ENCODE measurements at regions not wholly inside any gene's neighbourhood (a gene's known extent, or its start where the extent isn't known, plus 50 kb on each side); places are given as distances from the start of the nearest gene placed in this dataset.

DNA sequence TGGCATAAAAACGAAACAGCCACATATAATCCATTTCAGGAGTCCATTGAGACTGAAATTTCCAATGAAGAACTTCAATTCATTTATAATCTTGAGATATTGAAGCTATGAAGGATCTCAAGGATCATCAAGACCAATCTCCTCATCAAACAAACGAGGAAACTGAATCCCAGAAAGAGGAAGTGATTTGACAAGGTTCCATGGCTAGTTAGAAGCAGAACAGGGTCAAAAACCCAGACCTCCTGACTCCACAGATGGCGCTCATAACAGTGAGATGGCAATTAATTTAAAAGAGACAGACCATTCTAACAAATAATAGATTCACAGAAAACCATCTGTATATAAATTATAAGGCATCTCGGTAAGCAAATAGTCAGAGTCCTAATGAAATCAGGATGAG is 229.7 kb downstream of the KCTD12 start:
- Histone ChIP-seq H3K27me3 (ENCODE audit: control insufficient read depth, extremely low read depth, insufficient read depth, low read length) (no peaks in the 10 kb centered on the region), H3K9ac (ENCODE audit: control insufficient read depth, extremely low read depth, insufficient read depth, low read length) (no peak overlapping the region), H3K36me3 (ENCODE audit: control insufficient read depth in 2 of 2, extremely low read depth in 1 of 2, insufficient read depth in 2 of 2, low read length in 2 of 2) (no peaks in the 10 kb centered on the region), H3K27ac (ENCODE audit: control insufficient read depth, insufficient read depth, low read length) (no peak overlapping the region), H3K79me2 (ENCODE audit: control insufficient read depth, insufficient read depth, low read length) (no peaks in the 10 kb centered on the region), H3K4me3 (ENCODE audit: control insufficient read depth in 2 of 3, extremely low read depth in 1 of 3, insufficient read depth in 2 of 3, low read depth in 1 of 3, low read length in 3 of 3) (no peak overlapping the region), H3K4me2 (ENCODE audit: control insufficient read depth, extremely low read depth, insufficient read depth, low read depth, low read length) (no peak overlapping the region), H3K9me3 (ENCODE audit: control insufficient read depth, low read depth, low read length) (no peaks in the 10 kb centered on the region), H4K20me1 (ENCODE audit: control insufficient read depth, extremely low read depth, insufficient read depth, low read length) (no peaks in the 10 kb centered on the region), H2AFZ (ENCODE audit: control insufficient read depth, low read length) (no peak overlapping the region), H3K9me1 (ENCODE audit: control insufficient read depth, extremely low read depth, insufficient read depth, low read length) (no peaks in the 10 kb centered on the region), H3K4me1 (ENCODE audit: control insufficient read depth, extremely low read depth, insufficient read depth, low read length) (no peaks in the 10 kb centered on the region)
- FAIRE-seq (no peak), DNase-seq (ENCODE audit: low read depth, low spot score) (no peak)
- dilution Hi-C loops (cut with MboI; ENCODE audit: extremely low pct_ligation_motif_present, low sequenced_read_pairs), result no loop called here
- TF ChIP-seq, protein P1, sequence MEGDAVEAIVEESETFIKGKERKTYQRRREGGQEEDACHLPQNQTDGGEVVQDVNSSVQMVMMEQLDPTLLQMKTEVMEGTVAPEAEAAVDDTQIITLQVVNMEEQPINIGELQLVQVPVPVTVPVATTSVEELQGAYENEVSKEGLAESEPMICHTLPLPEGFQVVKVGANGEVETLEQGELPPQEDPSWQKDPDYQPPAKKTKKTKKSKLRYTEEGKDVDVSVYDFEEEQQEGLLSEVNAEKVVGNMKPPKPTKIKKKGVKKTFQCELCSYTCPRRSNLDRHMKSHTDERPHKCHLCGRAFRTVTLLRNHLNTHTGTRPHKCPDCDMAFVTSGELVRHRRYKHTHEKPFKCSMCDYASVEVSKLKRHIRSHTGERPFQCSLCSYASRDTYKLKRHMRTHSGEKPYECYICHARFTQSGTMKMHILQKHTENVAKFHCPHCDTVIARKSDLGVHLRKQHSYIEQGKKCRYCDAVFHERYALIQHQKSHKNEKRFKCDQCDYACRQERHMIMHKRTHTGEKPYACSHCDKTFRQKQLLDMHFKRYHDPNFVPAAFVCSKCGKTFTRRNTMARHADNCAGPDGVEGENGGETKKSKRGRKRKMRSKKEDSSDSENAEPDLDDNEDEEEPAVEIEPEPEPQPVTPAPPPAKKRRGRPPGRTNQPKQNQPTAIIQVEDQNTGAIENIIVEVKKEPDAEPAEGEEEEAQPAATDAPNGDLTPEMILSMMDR (optimal IDR thresholded peaks at IDR 0.05 in 1 of 3, IDR thresholded peaks at IDR 0.05 in 1 of 3, conservative IDR thresholded peaks at IDR 0.05 in 1 of 3; ENCODE audit: extremely low read depth in 1 of 3, insufficient read depth in 2 of 3, low read length in 3 of 3), result no peak
- no peak for TF ChIP-seq EZH2 (IDR thresholded peaks at IDR 0.05; ENCODE audit: low read length)

DNA sequence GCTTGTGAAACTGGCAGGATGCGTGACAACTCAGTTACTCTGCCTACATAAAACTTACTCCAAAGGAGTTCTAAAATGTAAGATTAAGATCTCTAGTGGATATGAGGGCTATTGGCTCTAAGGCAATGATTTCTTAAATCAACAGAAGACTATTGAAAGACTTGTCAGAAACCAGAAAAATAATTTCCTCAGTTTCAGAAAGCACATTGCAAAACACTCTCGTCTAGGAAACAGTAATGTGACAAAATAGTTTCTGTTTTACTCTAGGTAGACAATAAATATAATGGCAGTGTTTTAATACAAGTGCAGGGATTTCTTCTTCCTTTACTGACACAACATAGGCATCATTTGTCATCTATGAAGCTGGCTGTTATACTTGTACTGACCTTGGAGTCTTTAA is 230.1 kb downstream of the KCTD12 start:
- Histone ChIP-seq H3K4me1 (ENCODE audit: control insufficient read depth, extremely low read depth, insufficient read depth, low read length) (no peaks in the 10 kb centered on the region), H3K4me2 (ENCODE audit: control insufficient read depth, extremely low read depth, insufficient read depth, low read depth, low read length) (no peak overlapping the region), H2AFZ (ENCODE audit: control insufficient read depth, low read length) (no peak overlapping the region), H3K9me1 (ENCODE audit: control insufficient read depth, extremely low read depth, insufficient read depth, low read length) (no peaks in the 10 kb centered on the region), H3K9me3 (ENCODE audit: control insufficient read depth, low read depth, low read length) (no peaks in the 10 kb centered on the region), H3K4me3 (ENCODE audit: control insufficient read depth in 2 of 3, extremely low read depth in 1 of 3, insufficient read depth in 2 of 3, low read depth in 1 of 3, low read length in 3 of 3) (no peak overlapping the region), H3K27me3 (ENCODE audit: control insufficient read depth, extremely low read depth, insufficient read depth, low read length) (no peaks in the 10 kb centered on the region), H3K27ac (ENCODE audit: control insufficient read depth, insufficient read depth, low read length) (no peak overlapping the region), H4K20me1 (ENCODE audit: control insufficient read depth, extremely low read depth, insufficient read depth, low read length) (no peaks in the 10 kb centered on the region), H3K9ac (ENCODE audit: control insufficient read depth, extremely low read depth, insufficient read depth, low read length) (no peak overlapping the region), H3K79me2 (ENCODE audit: control insufficient read depth, insufficient read depth, low read length) (no peaks in the 10 kb centered on the region), H3K36me3 (ENCODE audit: control insufficient read depth in 2 of 2, extremely low read depth in 1 of 2, insufficient read depth in 2 of 2, low read length in 2 of 2) (no peaks in the 10 kb centered on the region)
- TF ChIP-seq EZH2 (IDR thresholded peaks at IDR 0.05; ENCODE audit: low read length), result no peak
- TF ChIP-seq, protein P1 (optimal IDR thresholded peaks at IDR 0.05 in 1 of 3, IDR thresholded peaks at IDR 0.05 in 1 of 3, conservative IDR thresholded peaks at IDR 0.05 in 1 of 3; ENCODE audit: extremely low read depth in 1 of 3, insufficient read depth in 2 of 3, low read length in 3 of 3), result no peak
- FAIRE-seq (no peak), DNase-seq (ENCODE audit: low read depth, low spot score) (no peak)
- dilution Hi-C loops (cut with MboI; ENCODE audit: extremely low pct_ligation_motif_present, low sequenced_read_pairs), result no loop called here
